GM19351 (cell line): ENCODE measurements at regions not wholly inside any gene's neighbourhood (a gene's known extent, or its start where the extent isn't known, plus 50 kb on each side); places are given as distances from the start of the nearest gene placed in this dataset.

Experiments
- ATAC-seq: cut with Tn5 transposase; IDR thresholded peaks from one replicate; pipeline ENCODE4 v1.9.1; 2021; ENCODE audit warnings: mild to moderate bottlenecking, moderate library complexity; ENCODE audit not compliant: unreplicated experiment

- ATAC-seq, result no peak
Observed at GRCh38 chr12:86837246-86837645, 581.1 kb upstream of the MGAT4C start.

GRCh38 chr12:86834217-86834616, 578.0 kb upstream of the MGAT4C start:
- no peak for ATAC-seq

- no peak for ATAC-seq
Observed at GRCh38 chr12:86827409-86827808, 571.2 kb upstream of the MGAT4C start.

GRCh38 chr12:86826051-86826450, 569.9 kb upstream of the MGAT4C start:
- no peak for ATAC-seq

GRCh38 chr12:86801439-86801838, 545.2 kb upstream of the MGAT4C start:
- ATAC-seq, result no peak

GRCh38 chr12:86799616-86800015, 543.4 kb upstream of the MGAT4C start:
- no peak for ATAC-seq

- no peak for ATAC-seq
Observed at GRCh38 chr12:86796550-86796949, 540.4 kb upstream of the MGAT4C start.

GRCh38 chr12:86788661-86789060, 532.5 kb upstream of the MGAT4C start:
- ATAC-seq, result no peak

- no peak for ATAC-seq
Observed at GRCh38 chr12:86787419-86787818, 531.2 kb upstream of the MGAT4C start.

GRCh38 chr12:86777325-86777724, 521.1 kb upstream of the MGAT4C start:
- no peak for ATAC-seq

- ATAC-seq, result no peak
Observed at GRCh38 chr12:86774841-86775388, 518.7 kb upstream of the MGAT4C start.

- ATAC-seq, result no peak
Observed at GRCh38 chr12:86772696-86773095, 516.5 kb upstream of the MGAT4C start.

GRCh38 chr12:86770871-86771270, 514.7 kb upstream of the MGAT4C start:
- no peak for ATAC-seq

GRCh38 chr12:86748894-86749293, 492.7 kb upstream of the MGAT4C start:
- no peak for ATAC-seq

GRCh38 chr12:86744547-86745212, 488.5 kb upstream of the MGAT4C start:
- no peak for ATAC-seq

- no peak for ATAC-seq
Observed at GRCh38 chr12:86743875-86744536, 487.8 kb upstream of the MGAT4C start.

GRCh38 chr12:86741531-86741930, 485.3 kb upstream of the MGAT4C start:
- ATAC-seq, result no peak

- ATAC-seq, result peak; percentile 67
Observed at GRCh38 chr12:86735851-86736250, 479.7 kb upstream of the MGAT4C start.

- peak; percentile 60 for ATAC-seq
Observed at GRCh38 chr12:86735072-86735471, 478.9 kb upstream of the MGAT4C start.

- ATAC-seq, result no peak
Observed at GRCh38 chr12:86730233-86730632, 474.0 kb upstream of the MGAT4C start.

GRCh38 chr12:86729739-86730138, 473.5 kb upstream of the MGAT4C start:
- ATAC-seq, result no peak

GRCh38 chr12:86727160-86727559, 471.0 kb upstream of the MGAT4C start:
- no peak for ATAC-seq
